H1 (cell line): ENCODE measurements at regions not wholly inside any gene's neighbourhood (a gene's known extent, or its start where the extent isn't known, plus 50 kb on each side); places are given as distances from the start of the nearest gene placed in this dataset.

Experiments
- HDAC2 ChIP-seq, 2 experiments: fragments of 300-600 bp in 1 of 2; sonication (generic) in 1 of 2; IDR thresholded peaks; 2 replicates each; pipeline ENCODE4 v1.6.1; 2011 to 2012; ENCODE audit warnings: low read depth in 2 of 2, low read length in 2 of 2, mild to moderate bottlenecking in 2 of 2, moderate library complexity in 2 of 2, borderline replicate concordance in 1 of 2, inconsistent platforms in 1 of 2
- POLR2AphosphoS5 ChIP-seq: IDR thresholded peaks from 2 replicates; pipeline ENCODE4 v1.6.1; 2011; ENCODE audit warnings: low read depth, low read length
- SIX5 ChIP-seq: IDR thresholded peaks from 2 replicates; pipeline ENCODE4 v1.6.1; 2011; ENCODE audit warnings: mild to moderate bottlenecking, low read depth, low read length
- SUZ12 ChIP-seq: fragments of 200-600 bp; sonication (generic); IDR thresholded peaks from 2 replicates; pipeline ENCODE4 v1.6.1; 2012; ENCODE audit warnings: mild to moderate bottlenecking, inconsistent platforms, low read length, moderate library complexity, mixed read lengths

GRCh38 chrY:15466891-15467290, 942.6 kb downstream of the NLGN4Y start (continued):
- no peak for TF ChIP-seq POLR2AphosphoS5
- TF ChIP-seq SIX5, result no peak
- TF ChIP-seq SUZ12, result no peak
- TF ChIP-seq HDAC2 (IDR thresholded peaks at IDR 0.05; ENCODE audit: borderline replicate concordance in 1 of 2, low read depth in 2 of 2, low read length in 2 of 2), result no peak
- TF ChIP-seq, all 59 proteins: peak for 0
